ENCODE measurements at regions not wholly inside any gene's neighbourhood (a gene's known extent, or its start where the extent isn't known, plus 50 kb on each side); places are given as distances from the start of the nearest gene placed in this dataset.

DNA sequence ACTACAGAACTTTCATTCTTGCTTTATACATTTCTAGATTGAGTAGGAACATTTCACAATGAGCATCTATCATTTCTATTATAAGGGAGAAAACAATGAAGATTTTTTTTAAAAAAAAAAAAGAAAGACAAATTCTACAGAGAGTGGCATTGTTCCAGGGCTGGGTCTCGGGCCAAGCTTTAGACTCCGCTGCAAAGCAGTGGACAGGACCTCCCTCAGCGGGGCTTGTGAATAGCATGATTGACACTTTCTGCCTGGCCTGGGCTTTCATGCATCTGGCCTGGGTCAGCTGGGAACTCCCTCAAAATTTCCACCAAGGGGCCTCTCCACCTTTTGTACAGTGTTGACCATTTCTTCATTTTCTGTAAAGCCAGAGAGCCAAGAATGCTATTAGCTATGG is 55.8 kb upstream of the HIVEP2 start:
- Histone ChIP-seq H3K4me2 (ENCODE audit: insufficient read depth in 1 of 2, low read depth in 2 of 2, low read length in 2 of 2) (no peak overlapping the region), H2BK120ac (replicated peaks; ENCODE audit: low read depth, low read length) (no peak overlapping the region), H3K4me1 (replicated peaks in 1 of 4; ENCODE audit: control insufficient read depth in 3 of 4, insufficient read depth in 4 of 4, low read length in 3 of 4) (no peaks in the 10 kb centered on the region), H3K56ac (replicated peaks; ENCODE audit: insufficient read length, low read depth, low read length) (no peak overlapping the region), H2BK12ac (ENCODE audit: low read depth, low read length) (no peak overlapping the region), H4K20me1 (replicated peaks in 1 of 2; ENCODE audit: control insufficient read depth in 1 of 2, insufficient read depth in 2 of 2, low read length in 2 of 2) (no peaks in the 10 kb centered on the region), H3K27me3 (replicated peaks in 1 of 4; ENCODE audit: control insufficient read depth in 3 of 4, extremely low read depth in 1 of 4, insufficient read depth in 3 of 4, low read length in 3 of 4) (no peaks in the 10 kb centered on the region), H3K79me1 (ENCODE audit: low read depth, low read length) (no peaks in the 10 kb centered on the region; the same call in 1 of the 2 replicates), H3K4me3 (ENCODE audit: extremely low read depth in 1 of 4, insufficient read depth in 2 of 4, low read depth in 3 of 4, low read length in 4 of 4) (no peak overlapping the region), H2BK20ac (ENCODE audit: low read length) (no peak overlapping the region), H3K27ac (ENCODE audit: low read depth, low read length) (no peak overlapping the region), H3K23ac (ENCODE audit: insufficient read length) (no peak overlapping the region), H3K9me3 (ENCODE audit: insufficient read depth in 2 of 2, low read depth in 1 of 2, low read length in 1 of 2) (0 out of 4 replicates have a peak, but pooled peaks cover 0 to 3% of the 10 kb centered on the region in 2 experiments), H4K8ac (ENCODE audit: extremely low read depth, insufficient read depth, low read length) (no peak overlapping the region), H4K5ac (ENCODE audit: insufficient read length, low read depth, low read length) (no peak overlapping the region), H2AK5ac (ENCODE audit: low read depth, low read length) (no peak overlapping the region), H2BK5ac (ENCODE audit: low read depth, low read length) (no peak overlapping the region), H3K23me2 (ENCODE audit: low read depth, low read length) (no peaks in the 10 kb centered on the region), H3K4ac (replicated peaks; ENCODE audit: insufficient read length, low read depth, low read length) (no peak overlapping the region), H3K9ac (replicated peaks in 1 of 4; ENCODE audit: extremely low read depth in 1 of 4, low read depth in 3 of 4, low read length in 3 of 4) (no peak overlapping the region), H3K36me3 (ENCODE audit: control insufficient read depth in 2 of 4, insufficient read depth in 4 of 4, low read length in 3 of 4) (no peaks in the 10 kb centered on the region), H3K18ac (ENCODE audit: extremely low read depth, low read length) (no peak overlapping the region), H3K79me2 (ENCODE audit: control insufficient read depth in 1 of 2, insufficient read depth in 2 of 2, low read length in 2 of 2) (no peaks in the 10 kb centered on the region), H4K91ac (replicated peaks; ENCODE audit: insufficient read length, low read length) (no peak overlapping the region), H3K14ac (ENCODE audit: insufficient read length) (no peak overlapping the region), H2AFZ (ENCODE audit: low read length) (no peak overlapping the region), H2BK15ac (ENCODE audit: low read length) (no peak overlapping the region)
- DNase-seq (ENCODE audit: low read depth in 1 of 2, low spot score in 2 of 2) (no peak), FAIRE-seq (no peak)
- POLR2A ChIA-PET (ENCODE audit: partially characterized antibody), result no interaction called here
- WGBS, 2 experiments (ENCODE audit: extremely low coverage in 1 of 2, insufficient coverage in 1 of 2, insufficient read length in 1 of 2, insufficient replicate concordance in 2 of 2, low coverage in 1 of 2, low lambda C conversion rate in 2 of 2, missing lambda C conversion rate in 1 of 2), result 100% methylated on average over 3 of the region's 3 CpGs; no CpG with 5 or more reads in 1 of the 2 experiments
- TF ChIP-seq, protein P1, sequence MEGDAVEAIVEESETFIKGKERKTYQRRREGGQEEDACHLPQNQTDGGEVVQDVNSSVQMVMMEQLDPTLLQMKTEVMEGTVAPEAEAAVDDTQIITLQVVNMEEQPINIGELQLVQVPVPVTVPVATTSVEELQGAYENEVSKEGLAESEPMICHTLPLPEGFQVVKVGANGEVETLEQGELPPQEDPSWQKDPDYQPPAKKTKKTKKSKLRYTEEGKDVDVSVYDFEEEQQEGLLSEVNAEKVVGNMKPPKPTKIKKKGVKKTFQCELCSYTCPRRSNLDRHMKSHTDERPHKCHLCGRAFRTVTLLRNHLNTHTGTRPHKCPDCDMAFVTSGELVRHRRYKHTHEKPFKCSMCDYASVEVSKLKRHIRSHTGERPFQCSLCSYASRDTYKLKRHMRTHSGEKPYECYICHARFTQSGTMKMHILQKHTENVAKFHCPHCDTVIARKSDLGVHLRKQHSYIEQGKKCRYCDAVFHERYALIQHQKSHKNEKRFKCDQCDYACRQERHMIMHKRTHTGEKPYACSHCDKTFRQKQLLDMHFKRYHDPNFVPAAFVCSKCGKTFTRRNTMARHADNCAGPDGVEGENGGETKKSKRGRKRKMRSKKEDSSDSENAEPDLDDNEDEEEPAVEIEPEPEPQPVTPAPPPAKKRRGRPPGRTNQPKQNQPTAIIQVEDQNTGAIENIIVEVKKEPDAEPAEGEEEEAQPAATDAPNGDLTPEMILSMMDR (IDR thresholded peaks at IDR 0.05; ENCODE audit: control extremely low read depth in 1 of 3, insufficient read depth in 1 of 3, low read depth in 1 of 3, low read length in 3 of 3), result no peak
- TF ChIP-seq RXRA (IDR thresholded peaks at IDR 0.05; ENCODE audit: insufficient read depth, low read depth, low read length) (no peak), SP2 (IDR thresholded peaks at IDR 0.05; ENCODE audit: low read length) (no peak), SRF (IDR thresholded peaks at IDR 0.05; ENCODE audit: low read depth, low read length) (no peak), EZH2 (IDR thresholded peaks at IDR 0.05; ENCODE audit: low read depth, low read length, severe bottlenecking) (no peak)
- CTCF ChIA-PET (ENCODE audit: partially characterized antibody), result interaction anchor here (1.1 to 1.5 kb wide), 2 partner anchors 130 to 526 kb away, joined by 3 read pairs; no protein-coding TSS in a partner anchor
